ENCODE measurements at regions not wholly inside any gene's neighbourhood (a gene's known extent, or its start where the extent isn't known, plus 50 kb on each side); places are given as distances from the start of the nearest gene placed in this dataset.

DNA sequence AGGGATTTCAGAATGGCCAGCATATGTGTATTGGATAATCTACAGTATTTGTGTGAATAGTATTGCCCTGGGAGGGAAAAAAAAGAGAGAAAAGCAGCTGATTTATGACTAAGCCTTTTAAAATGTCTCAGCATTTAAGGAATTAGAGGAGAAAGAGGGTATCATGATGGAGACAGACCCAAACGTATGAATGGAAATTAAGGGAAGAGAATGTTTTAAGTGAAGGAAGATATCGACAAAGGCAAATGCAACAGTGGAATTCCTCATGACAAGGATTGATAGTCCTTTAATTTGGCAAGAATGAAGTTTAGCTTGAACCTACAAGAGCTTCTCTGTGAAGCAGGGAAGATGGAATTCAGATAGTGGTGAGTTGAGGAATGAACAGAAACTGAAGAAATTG, 367.3 kb upstream of the POU3F2 start:
- Histone ChIP-seq H3K27ac (ENCODE audit: low read depth, low read length) (no peak overlapping the region), H3K4me3 (ENCODE audit: low read depth, low read length) (no peak overlapping the region), H2AFZ (ENCODE audit: low read length, unreplicated experiment) (no peak overlapping the region), H3K4me1 (ENCODE audit: control insufficient read depth, insufficient read depth, low read length, unreplicated experiment) (no peaks in the 10 kb centered on the region), H3K79me2 (ENCODE audit: control insufficient read depth, insufficient read depth, low read length, unreplicated experiment) (no peaks in the 10 kb centered on the region), H3K36me3 (ENCODE audit: insufficient read depth, low read length) (no peaks in the 10 kb centered on the region), H3K27me3 (ENCODE audit: insufficient read depth, low read length) (no peaks in the 10 kb centered on the region)

DNA sequence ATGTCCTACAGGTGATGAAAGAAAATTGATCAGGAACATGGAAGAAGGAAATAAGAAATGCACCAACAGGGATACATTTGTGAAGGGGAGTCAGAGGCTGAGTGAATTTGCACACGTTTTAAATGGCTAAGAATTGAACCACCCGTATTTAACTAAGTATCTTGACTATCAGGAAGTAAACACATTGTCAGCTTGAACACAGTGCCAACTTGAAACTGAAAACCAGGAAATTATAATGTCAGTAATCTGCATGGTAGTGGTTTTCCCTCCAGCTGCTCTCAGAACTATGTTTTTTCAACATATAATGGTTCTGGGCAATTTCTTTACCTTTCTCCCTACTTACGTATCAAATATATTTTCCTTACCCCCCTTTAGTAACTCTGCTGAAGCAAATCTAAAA, 366.5 kb upstream of the POU3F2 start:
- Histone ChIP-seq H3K79me2 (ENCODE audit: control insufficient read depth, insufficient read depth, low read length, unreplicated experiment) (no peaks in the 10 kb centered on the region), H2AFZ (ENCODE audit: low read length, unreplicated experiment) (no peak overlapping the region), H3K36me3 (ENCODE audit: insufficient read depth, low read length) (no peaks in the 10 kb centered on the region), H3K4me3 (ENCODE audit: low read depth, low read length) (no peak overlapping the region), H3K27ac (ENCODE audit: low read depth, low read length) (no peak overlapping the region), H3K27me3 (ENCODE audit: insufficient read depth, low read length) (no peaks in the 10 kb centered on the region), H3K4me1 (ENCODE audit: control insufficient read depth, insufficient read depth, low read length, unreplicated experiment) (no peaks in the 10 kb centered on the region)

DNA sequence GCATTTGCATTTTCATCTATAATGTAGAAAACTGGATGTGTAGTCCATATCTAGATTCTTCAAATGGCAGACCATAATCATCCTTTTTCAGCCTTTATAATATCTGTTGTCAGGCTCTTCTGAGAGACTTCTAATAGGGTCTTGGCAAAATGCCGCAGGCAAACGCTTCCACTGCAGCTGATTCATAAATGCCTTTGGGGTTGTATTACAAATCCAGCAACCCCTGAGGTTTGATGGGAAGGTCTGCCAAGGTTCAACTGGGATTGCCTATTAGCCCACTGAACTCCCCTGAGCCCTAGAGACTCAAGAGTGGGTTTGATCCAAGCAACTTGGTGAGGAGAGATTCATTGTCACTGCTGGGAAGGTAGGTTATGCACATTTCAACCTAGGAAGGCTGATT, 365.2 kb upstream of the POU3F2 start:
- Histone ChIP-seq H3K4me1 (ENCODE audit: control insufficient read depth, insufficient read depth, low read length, unreplicated experiment) (no peaks in the 10 kb centered on the region), H3K36me3 (ENCODE audit: insufficient read depth, low read length) (no peaks in the 10 kb centered on the region), H3K27ac (ENCODE audit: low read depth, low read length) (no peak overlapping the region), H2AFZ (ENCODE audit: low read length, unreplicated experiment) (no peak overlapping the region), H3K27me3 (ENCODE audit: insufficient read depth, low read length) (no peaks in the 10 kb centered on the region), H3K4me3 (ENCODE audit: low read depth, low read length) (no peak overlapping the region), H3K79me2 (ENCODE audit: control insufficient read depth, insufficient read depth, low read length, unreplicated experiment) (no peaks in the 10 kb centered on the region)

DNA sequence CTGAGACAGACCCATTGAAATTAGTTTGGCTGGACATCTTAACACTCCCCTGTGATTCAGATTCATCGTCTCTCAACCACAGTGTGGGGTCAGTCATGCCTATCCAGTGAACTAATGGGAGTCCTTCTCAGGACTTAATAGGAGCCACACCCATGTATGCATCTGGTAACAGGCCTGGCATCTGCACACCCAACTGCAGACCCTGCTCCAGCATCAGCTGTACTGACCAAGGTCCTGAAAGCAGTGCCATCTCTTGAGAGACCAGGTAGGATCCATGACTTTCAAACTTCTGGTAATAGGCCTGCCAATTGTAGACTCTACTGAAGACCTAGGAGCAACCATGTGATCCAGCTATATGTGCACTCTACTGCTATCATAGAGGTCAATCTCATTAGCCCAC, 363.6 kb upstream of the POU3F2 start:
- Histone ChIP-seq H3K79me2 (ENCODE audit: control insufficient read depth, insufficient read depth, low read length, unreplicated experiment) (no peaks in the 10 kb centered on the region), H3K36me3 (ENCODE audit: insufficient read depth, low read length) (no peaks in the 10 kb centered on the region), H3K27me3 (ENCODE audit: insufficient read depth, low read length) (no peaks in the 10 kb centered on the region), H3K4me3 (ENCODE audit: low read depth, low read length) (no peak overlapping the region), H3K27ac (ENCODE audit: low read depth, low read length) (no peak overlapping the region), H2AFZ (ENCODE audit: low read length, unreplicated experiment) (no peak overlapping the region), H3K4me1 (ENCODE audit: control insufficient read depth, insufficient read depth, low read length, unreplicated experiment) (no peaks in the 10 kb centered on the region)

DNA sequence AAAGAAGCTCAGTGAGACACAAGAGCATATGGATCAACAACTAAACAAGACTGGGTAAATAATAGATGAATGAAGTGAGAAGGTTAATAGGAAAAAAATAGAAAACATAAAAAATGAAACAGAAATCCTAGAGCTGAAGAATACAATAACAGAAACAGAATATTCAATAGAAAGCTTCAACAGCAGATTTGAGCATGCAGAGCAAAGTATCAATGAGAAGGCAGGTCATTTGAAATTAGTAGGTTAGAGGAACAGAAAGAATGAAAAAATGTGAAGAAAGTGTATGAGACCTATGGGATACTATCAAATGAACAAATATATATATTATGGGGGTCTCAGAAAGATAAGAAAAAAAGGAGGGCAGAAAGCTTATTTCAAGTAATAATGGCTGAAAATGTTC, 362.9 kb upstream of the POU3F2 start:
- no peak overlapping the region for H3K27ac ChIP-seq (ENCODE audit: low read depth, low read length)
- no peak overlapping the region for H2AFZ ChIP-seq (ENCODE audit: low read length, unreplicated experiment)
- H3K79me2 ChIP-seq (ENCODE audit: control insufficient read depth, insufficient read depth, low read length, unreplicated experiment), result no peaks in the 10 kb centered on the region
- H3K4me3 ChIP-seq (ENCODE audit: low read depth, low read length), result no peak overlapping the region
- no peaks in the 10 kb centered on the region for H3K27me3 ChIP-seq (ENCODE audit: insufficient read depth, low read length)
- H3K36me3 ChIP-seq (ENCODE audit: insufficient read depth, low read length), result no peaks in the 10 kb centered on the region
- H3K4me1 ChIP-seq (ENCODE audit: control insufficient read depth, insufficient read depth, low read length, unreplicated experiment), result no peaks in the 10 kb centered on the region

DNA sequence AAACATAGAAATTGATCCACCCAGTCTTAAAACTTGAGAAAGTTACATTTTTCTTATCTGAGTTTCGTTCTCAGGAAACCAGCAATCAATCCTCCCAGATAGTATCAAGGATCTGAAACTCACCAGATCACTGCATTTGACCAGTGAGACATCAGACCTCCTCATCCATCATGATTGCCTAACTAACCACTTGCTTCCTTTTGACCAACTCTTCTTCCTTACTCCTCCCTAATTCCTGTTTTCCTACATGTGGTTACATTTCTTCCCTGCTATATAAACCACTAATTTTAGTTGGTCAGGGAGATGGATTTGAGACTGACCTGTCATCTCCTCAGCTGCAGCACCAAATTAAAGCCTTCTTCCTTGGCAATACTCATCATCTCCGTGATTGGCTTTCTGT, 357.1 kb upstream of the POU3F2 start:
- Histone ChIP-seq H3K27ac (ENCODE audit: low read depth, low read length) (no peak overlapping the region), H3K4me1 (ENCODE audit: control insufficient read depth, insufficient read depth, low read length, unreplicated experiment) (no peaks in the 10 kb centered on the region), H2AFZ (ENCODE audit: low read length, unreplicated experiment) (no peak overlapping the region), H3K27me3 (ENCODE audit: insufficient read depth, low read length) (no peaks in the 10 kb centered on the region), H3K79me2 (ENCODE audit: control insufficient read depth, insufficient read depth, low read length, unreplicated experiment) (no peaks in the 10 kb centered on the region), H3K36me3 (ENCODE audit: insufficient read depth, low read length) (no peaks in the 10 kb centered on the region), H3K4me3 (ENCODE audit: low read depth, low read length) (no peak overlapping the region)

DNA sequence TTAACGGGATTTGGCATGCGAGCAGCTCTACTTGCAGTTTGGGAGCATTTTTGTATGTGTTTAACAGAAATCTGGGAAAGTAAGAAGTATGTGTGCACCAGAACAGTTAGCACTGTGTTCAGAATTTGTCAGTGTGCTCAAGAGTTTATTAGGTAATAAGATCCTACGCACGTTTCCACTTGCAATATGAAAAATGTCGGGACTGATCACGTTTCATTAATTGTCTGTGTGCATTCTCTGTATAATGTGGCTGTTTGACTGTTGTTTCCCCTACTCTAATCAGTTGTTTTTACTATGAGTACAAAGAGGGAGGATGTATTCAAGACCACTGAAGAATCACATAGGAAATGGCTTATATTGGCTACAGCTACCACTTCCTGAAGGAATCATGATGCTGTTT, 349.7 kb upstream of the POU3F2 start:
- Histone ChIP-seq H3K27me3 (ENCODE audit: insufficient read depth, low read length) (no peaks in the 10 kb centered on the region), H3K36me3 (ENCODE audit: insufficient read depth, low read length) (no peaks in the 10 kb centered on the region), H3K4me1 (ENCODE audit: control insufficient read depth, insufficient read depth, low read length, unreplicated experiment) (no peaks in the 10 kb centered on the region), H3K79me2 (ENCODE audit: control insufficient read depth, insufficient read depth, low read length, unreplicated experiment) (no peaks in the 10 kb centered on the region), H3K4me3 (ENCODE audit: low read depth, low read length) (no peak overlapping the region), H3K27ac (ENCODE audit: low read depth, low read length) (no peak overlapping the region), H2AFZ (ENCODE audit: low read length, unreplicated experiment) (no peak overlapping the region)

DNA sequence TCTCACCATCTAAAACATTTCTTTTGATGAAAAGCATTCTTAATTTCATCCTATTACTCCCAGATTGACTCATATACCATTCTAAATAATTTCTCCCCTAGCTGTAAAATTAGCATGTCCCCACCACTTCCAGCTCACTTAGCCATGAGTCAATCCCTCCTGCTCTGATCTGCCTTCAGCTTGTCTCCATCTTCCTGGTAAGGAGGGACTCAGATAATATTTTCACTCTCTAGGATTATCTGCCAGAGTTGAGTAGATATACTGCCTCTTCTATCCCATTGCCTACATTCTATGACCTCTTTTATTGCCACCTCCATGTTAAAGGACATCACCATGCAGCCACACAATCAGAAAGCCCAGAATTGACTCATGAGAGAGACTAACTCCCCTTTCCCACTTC, 348.8 kb upstream of the POU3F2 start:
- Histone ChIP-seq H3K4me1 (ENCODE audit: control insufficient read depth, insufficient read depth, low read length, unreplicated experiment) (no peaks in the 10 kb centered on the region), H3K27ac (ENCODE audit: low read depth, low read length) (no peak overlapping the region), H3K79me2 (ENCODE audit: control insufficient read depth, insufficient read depth, low read length, unreplicated experiment) (no peaks in the 10 kb centered on the region), H2AFZ (ENCODE audit: low read length, unreplicated experiment) (no peak overlapping the region), H3K4me3 (ENCODE audit: low read depth, low read length) (no peak overlapping the region), H3K36me3 (ENCODE audit: insufficient read depth, low read length) (no peaks in the 10 kb centered on the region), H3K27me3 (ENCODE audit: insufficient read depth, low read length) (no peaks in the 10 kb centered on the region)

DNA sequence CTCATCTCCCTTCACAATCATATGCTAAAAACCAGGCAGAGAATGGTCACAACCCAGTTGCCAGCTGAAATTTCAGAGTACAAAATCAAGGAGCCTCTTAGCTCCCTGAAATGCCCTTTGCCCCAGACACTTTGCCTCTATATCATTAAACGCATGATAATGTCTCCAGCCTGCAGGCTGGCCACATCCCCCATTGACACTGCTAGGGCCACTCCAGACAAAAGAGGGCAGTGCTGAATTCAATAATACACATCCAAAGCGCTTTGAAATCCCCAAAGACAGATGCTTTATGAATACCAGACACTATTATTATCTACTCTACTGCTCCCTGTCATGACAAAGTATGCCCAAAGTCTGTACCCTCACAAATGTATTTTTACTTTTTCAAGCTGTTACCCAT, 348.3 kb upstream of the POU3F2 start:
- Histone ChIP-seq H3K27me3 (ENCODE audit: insufficient read depth, low read length) (no peaks in the 10 kb centered on the region), H3K4me1 (ENCODE audit: control insufficient read depth, insufficient read depth, low read length, unreplicated experiment) (no peaks in the 10 kb centered on the region), H2AFZ (ENCODE audit: low read length, unreplicated experiment) (no peak overlapping the region), H3K27ac (ENCODE audit: low read depth, low read length) (no peak overlapping the region), H3K79me2 (ENCODE audit: control insufficient read depth, insufficient read depth, low read length, unreplicated experiment) (no peaks in the 10 kb centered on the region), H3K36me3 (ENCODE audit: insufficient read depth, low read length) (no peaks in the 10 kb centered on the region), H3K4me3 (ENCODE audit: low read depth, low read length) (no peak overlapping the region)

DNA sequence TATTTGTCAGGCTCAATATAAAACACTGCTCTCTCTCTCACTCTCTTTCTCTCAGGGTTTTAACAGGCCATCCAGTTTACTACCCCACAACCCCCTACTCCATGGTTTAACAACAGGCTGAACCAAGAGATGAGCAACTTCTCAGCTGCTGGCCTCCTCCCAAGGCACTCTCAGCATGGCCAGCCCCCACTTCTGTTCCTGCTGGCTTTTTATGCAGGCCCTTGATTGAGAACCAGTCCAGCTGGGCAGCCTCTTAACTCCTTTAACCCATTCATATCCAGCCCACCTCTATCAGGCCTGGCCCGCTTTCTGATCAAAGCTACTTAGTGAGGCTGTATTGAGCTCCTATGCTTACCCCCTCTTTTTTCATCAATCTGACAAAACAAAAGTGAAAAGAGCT, 346.8 kb upstream of the POU3F2 start:
- Histone ChIP-seq H3K4me1 (ENCODE audit: control insufficient read depth, insufficient read depth, low read length, unreplicated experiment) (no peaks in the 10 kb centered on the region), H3K4me3 (ENCODE audit: low read depth, low read length) (no peak overlapping the region), H3K27ac (ENCODE audit: low read depth, low read length) (no peak overlapping the region), H2AFZ (ENCODE audit: low read length, unreplicated experiment) (no peak overlapping the region), H3K27me3 (ENCODE audit: insufficient read depth, low read length) (no peaks in the 10 kb centered on the region), H3K79me2 (ENCODE audit: control insufficient read depth, insufficient read depth, low read length, unreplicated experiment) (no peaks in the 10 kb centered on the region), H3K36me3 (ENCODE audit: insufficient read depth, low read length) (no peaks in the 10 kb centered on the region)

DNA sequence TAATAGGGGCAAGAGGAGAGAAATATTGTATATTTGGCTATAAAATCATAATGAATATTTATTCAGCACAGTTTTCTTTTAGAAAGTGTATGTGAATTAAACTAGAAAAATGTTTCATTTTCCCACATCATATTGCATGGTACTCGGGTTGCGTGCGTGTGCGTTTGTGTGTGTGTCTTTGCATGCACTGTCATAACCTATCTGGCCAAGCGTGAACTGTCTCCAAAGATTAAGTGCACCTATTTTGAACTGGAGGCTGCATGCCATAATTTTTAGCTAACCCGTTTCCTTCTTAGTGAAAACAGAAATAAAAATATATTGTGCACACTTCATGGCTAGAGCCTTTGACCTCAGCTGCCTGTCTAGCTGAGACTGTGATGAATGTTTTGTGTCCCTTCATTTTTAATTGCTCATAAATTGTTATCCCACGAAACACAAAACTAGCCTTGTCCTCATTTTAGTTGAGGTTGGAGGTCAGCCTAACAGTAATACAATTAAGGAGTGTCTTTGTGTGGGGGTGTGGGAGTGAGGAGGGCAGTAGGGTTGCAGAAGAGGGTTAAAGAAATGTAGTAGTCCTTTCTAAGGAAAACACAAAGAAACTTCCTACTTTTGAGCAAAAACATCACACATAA, 336.1 kb upstream of the POU3F2 start:
- H3K4me3 ChIP-seq (ENCODE audit: low read depth, low read length), result no peak overlapping the region
- no peak overlapping the region for H2AFZ ChIP-seq (ENCODE audit: low read length, unreplicated experiment)
- H3K4me1 ChIP-seq (ENCODE audit: control insufficient read depth, insufficient read depth, low read length, unreplicated experiment), result no peaks in the 10 kb centered on the region

More for the DNA sequence above, 336.1 kb upstream of the POU3F2 start:
- Histone ChIP-seq H3K27me3 (ENCODE audit: insufficient read depth, low read length) (no peaks in the 10 kb centered on the region), H3K79me2 (ENCODE audit: control insufficient read depth, insufficient read depth, low read length, unreplicated experiment) (no peaks in the 10 kb centered on the region), H3K36me3 (ENCODE audit: insufficient read depth, low read length) (no peaks in the 10 kb centered on the region), H3K27ac (ENCODE audit: low read depth, low read length) (no peak overlapping the region)

Data from ACC112 (cell line).